Epidermal melanocyte (primary cell): ENCODE measurements at regions not wholly inside any gene's neighbourhood (a gene's known extent, or its start where the extent isn't known, plus 50 kb on each side); places are given as distances from the start of the nearest gene placed in this dataset.
"Not testable (repeated sequence)": the region's sequence is repeated elsewhere in the genome, so short reads cannot be mapped to it uniquely, and the experiment has no call there.

Experiments used
- DNase-seq: peaks from one replicate; pipeline ENCODE4 v3.0.0; 2011; ENCODE audit warnings: low spot score; ENCODE audit not compliant: insufficient read length

- no peak for DNase-seq
Observed at GRCh38 chr2:241981076-241981700, 111.7 kb downstream of the RTP5 start.

- no peak for DNase-seq
Observed at GRCh38 chr2:241982706-241983570, 113.4 kb downstream of the RTP5 start.

GRCh38 chr2:241983571-241984270 is 114.2 kb downstream of the RTP5 start:
- DNase-seq: no peak

- no peak for DNase-seq
Observed at GRCh38 chr2:241984271-241984655, 114.7 kb downstream of the RTP5 start.

- DNase-seq: no peak
Observed at GRCh38 chr2:241984658-241985057, 115.1 kb downstream of the RTP5 start.

- not testable (repeated sequence) for DNase-seq
Observed at GRCh38 chr2:241985161-241985985, 115.8 kb downstream of the RTP5 start.

GRCh38 chr2:241985986-241986329 is 116.4 kb downstream of the RTP5 start:
- no peak for DNase-seq

- DNase-seq: no peak
Observed at GRCh38 chr2:241986836-241987641, 117.5 kb downstream of the RTP5 start.

GRCh38 chr2:241987726-241988125 is 118.2 kb downstream of the RTP5 start:
- DNase-seq: no peak

GRCh38 chr2:241988146-241988545 is 118.6 kb downstream of the RTP5 start:
- no peak for DNase-seq

GRCh38 chr2:241989074-241989473 is 119.5 kb downstream of the RTP5 start:
- DNase-seq: no peak

GRCh38 chr2:241990466-241990865 is 120.9 kb downstream of the RTP5 start:
- DNase-seq: no peak

- DNase-seq: no peak
Observed at GRCh38 chr2:241991299-241991698, 121.8 kb downstream of the RTP5 start.

GRCh38 chr2:241992753-241993152 is 123.2 kb downstream of the RTP5 start:
- DNase-seq: no peak

GRCh38 chr2:241993386-241994005 is 124.0 kb downstream of the RTP5 start:
- DNase-seq: no peak

- DNase-seq: no peak
Observed at GRCh38 chr2:241994086-241994485, 124.6 kb downstream of the RTP5 start.

- DNase-seq: no peak
Observed at GRCh38 chr2:241994556-241995213, 125.2 kb downstream of the RTP5 start.

- DNase-seq: no peak
Observed at GRCh38 chr2:241996100-241996499, 126.6 kb downstream of the RTP5 start.

- no peak for DNase-seq
Observed at GRCh38 chr2:241997017-241997416, 127.5 kb downstream of the RTP5 start.

- no peak for DNase-seq
Observed at GRCh38 chr2:241999184-241999583, 129.7 kb downstream of the RTP5 start.
